AG04449 (cell line): ENCODE measurements at regions not wholly inside any gene's neighbourhood (a gene's known extent, or its start where the extent isn't known, plus 50 kb on each side); places are given as distances from the start of the nearest gene placed in this dataset.

Experiments used
- CTCF ChIA-PET: fragments of 350-600 bp; formaldehyde crosslinking; extraction: SDS; loops from one replicate; lab custom pipeline; 2021; ENCODE audit warnings: antibody characterized with exemption; lab: Yijun Ruan, JAX
- POLR2A ChIA-PET: fragments of 400-600, 350-600 bp; formaldehyde crosslinking; extraction: SDS; loops from one replicate; lab custom pipeline; 2020; ENCODE audit warnings: antibody characterized with exemption, inconsistent platforms; lab: Yijun Ruan, JAX
- DNase-seq: peaks from one replicate; pipeline ENCODE4 v3.0.0-alpha.2; 2010; ENCODE audit warnings: low read depth, low spot score
- H3K4me3 ChIP-seq: 2 replicates; pipeline ENCODE4 v1.5.1; 2011; ENCODE audit warnings: low read depth, mild to moderate bottlenecking, control low read depth, low read length
- TF ChIP-seq, protein P1 (sequence below): IDR thresholded peaks from one replicate; pipeline ENCODE4 v1.5.1; 2011; ENCODE audit warnings: mild to moderate bottlenecking, moderate library complexity, low read length, control low read depth, inconsistent platforms; ENCODE audit not compliant: insufficient read depth; ENCODE audit errors: missing control alignments

DNA sequence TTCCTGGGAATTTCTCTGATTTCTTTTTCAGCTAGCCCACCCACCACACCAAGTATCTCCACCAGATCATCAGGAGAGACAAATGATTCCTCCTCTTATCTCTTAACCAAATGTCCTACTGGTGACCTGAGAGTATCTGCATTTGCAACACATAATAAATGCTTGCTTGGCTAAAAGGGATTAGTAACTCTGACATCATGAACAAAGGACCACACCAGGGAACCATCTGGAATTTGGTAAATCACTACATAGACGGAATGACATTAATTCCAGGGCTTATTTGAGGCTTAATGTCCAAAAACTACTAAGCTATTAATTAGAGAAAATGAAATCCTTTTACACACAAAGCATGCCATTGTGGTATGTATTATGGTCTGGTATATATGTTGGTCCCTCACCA lies 139.0 kb downstream of the RAP2A start:
- H3K4me3 ChIP-seq, result no peak overlapping the region
- ChIA-PET POLR2A (no interaction called here), CTCF (no interaction called here)
- no peak for DNase-seq
- TF ChIP-seq, protein P1, sequence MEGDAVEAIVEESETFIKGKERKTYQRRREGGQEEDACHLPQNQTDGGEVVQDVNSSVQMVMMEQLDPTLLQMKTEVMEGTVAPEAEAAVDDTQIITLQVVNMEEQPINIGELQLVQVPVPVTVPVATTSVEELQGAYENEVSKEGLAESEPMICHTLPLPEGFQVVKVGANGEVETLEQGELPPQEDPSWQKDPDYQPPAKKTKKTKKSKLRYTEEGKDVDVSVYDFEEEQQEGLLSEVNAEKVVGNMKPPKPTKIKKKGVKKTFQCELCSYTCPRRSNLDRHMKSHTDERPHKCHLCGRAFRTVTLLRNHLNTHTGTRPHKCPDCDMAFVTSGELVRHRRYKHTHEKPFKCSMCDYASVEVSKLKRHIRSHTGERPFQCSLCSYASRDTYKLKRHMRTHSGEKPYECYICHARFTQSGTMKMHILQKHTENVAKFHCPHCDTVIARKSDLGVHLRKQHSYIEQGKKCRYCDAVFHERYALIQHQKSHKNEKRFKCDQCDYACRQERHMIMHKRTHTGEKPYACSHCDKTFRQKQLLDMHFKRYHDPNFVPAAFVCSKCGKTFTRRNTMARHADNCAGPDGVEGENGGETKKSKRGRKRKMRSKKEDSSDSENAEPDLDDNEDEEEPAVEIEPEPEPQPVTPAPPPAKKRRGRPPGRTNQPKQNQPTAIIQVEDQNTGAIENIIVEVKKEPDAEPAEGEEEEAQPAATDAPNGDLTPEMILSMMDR, result no peak

DNA sequence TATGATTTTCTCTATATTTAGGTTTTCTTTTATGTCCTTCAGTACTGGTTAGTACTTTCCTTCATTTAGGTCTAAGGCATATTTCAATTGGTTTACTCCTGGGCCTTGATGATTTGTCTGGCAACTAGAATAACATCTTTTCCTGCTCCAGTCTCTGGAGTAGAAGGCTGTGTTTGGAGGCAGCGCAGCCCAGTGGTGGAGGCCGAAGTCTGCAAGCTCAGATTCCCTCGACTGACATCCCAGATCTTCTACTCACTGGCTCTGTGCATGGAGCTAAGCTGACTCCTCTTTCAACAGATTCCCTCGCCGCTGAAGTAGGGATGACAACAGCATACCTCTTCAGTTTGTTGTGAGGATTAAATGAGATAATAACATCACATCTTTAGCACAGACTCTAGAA lies 141.0 kb downstream of the RAP2A start:
- CTCF ChIA-PET, result interaction anchor here (0.6 to 2.6 kb wide), 6 partner anchors 9 to 556 kb away, joined by 3 to 7 read pairs (median 4); partner anchors contain the start of gene RAP2A
- H3K4me3 ChIP-seq, result no peak overlapping the region
- POLR2A ChIA-PET, result interaction anchor here (1.0 kb wide), 1 partner anchor 142 kb away, joined by 3 read pairs; no protein-coding TSS in a partner anchor
- TF ChIP-seq, protein P1, result peak; percentile 54
- DNase-seq, result no peak

DNA sequence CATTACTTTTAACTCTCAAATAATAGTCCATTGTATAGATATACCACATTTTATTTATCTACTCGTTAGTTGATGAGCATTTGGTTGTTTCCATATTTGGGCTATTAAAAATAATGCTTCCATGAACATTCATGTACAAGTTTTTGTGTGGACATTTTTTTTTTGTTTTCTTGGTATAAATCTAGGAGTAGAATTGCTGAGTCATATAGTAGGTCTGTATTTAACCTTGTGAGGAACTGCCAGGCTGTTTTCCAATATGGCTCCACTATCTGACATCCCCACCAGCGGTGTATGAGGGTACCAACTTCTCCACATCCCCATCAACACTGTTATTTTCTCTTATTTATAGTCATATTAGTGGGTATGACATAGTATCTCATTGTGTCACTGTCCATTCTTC lies 143.1 kb downstream of the RAP2A start:
- ChIA-PET CTCF (no interaction called here), POLR2A (no interaction called here)
- no peak overlapping the region for H3K4me3 ChIP-seq
- DNase-seq, result no peak
- TF ChIP-seq, protein P1, result no peak

DNA sequence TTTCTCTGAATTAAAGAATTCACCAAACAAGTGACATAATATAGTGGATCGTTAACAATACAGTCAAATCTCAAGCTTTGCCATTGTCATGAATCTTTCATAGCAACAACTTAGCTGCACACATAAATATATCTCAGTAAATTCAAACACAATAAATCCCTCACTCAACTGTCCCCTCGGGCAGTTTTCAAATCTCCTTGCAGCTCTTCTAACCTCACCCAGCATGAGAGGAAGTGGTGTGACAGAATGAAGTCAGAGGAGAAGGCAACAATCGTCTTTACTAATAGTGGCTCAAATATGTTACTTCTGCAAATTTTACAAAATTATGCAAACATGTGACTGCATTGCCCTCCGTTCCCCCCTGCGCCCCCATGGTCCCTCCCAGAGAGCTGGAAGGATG lies 148.2 kb downstream of the RAP2A start:
- no peak overlapping the region for H3K4me3 ChIP-seq
- ChIA-PET POLR2A (no interaction called here), CTCF (no interaction called here)
- DNase-seq, result no peak
- TF ChIP-seq, protein P1, result no peak

DNA sequence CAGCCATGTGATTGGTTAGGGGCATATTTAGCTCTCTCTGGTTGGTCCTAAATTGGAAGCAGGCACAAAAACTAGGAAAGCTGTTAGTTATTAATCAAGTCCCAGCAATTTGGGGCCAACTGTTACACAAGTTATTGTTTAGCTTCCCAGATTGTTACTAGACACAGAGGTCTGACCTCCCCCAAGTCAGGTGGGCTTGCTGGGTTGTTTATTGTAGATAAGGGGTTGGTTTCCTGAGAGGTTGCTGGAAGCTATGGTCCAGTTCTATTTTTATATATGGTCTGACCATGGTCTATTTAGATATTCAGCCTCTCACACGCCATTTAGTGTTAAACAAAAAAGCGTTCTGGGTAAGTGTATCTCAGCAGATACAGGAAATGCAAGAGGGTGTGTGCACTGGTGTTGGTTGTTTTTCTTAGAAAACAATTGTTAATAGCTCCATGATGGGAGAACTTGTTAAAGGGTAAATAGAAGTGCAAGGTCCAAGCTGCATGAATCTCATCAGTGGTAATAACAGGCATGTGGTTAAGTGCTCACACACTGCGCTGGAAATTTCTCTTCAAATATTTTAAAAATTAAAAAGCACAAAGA lies 150.0 kb downstream of the RAP2A start:
- CTCF ChIA-PET, result interaction anchor here (1.2 to 1.3 kb wide), 2 partner anchors 9 to 10 kb away, joined by 3 to 4 read pairs; no protein-coding TSS in a partner anchor
- H3K4me3 ChIP-seq, result no peak overlapping the region
- POLR2A ChIA-PET, result no interaction called here
- no peak for DNase-seq
- TF ChIP-seq, protein P1, result no peak

DNA sequence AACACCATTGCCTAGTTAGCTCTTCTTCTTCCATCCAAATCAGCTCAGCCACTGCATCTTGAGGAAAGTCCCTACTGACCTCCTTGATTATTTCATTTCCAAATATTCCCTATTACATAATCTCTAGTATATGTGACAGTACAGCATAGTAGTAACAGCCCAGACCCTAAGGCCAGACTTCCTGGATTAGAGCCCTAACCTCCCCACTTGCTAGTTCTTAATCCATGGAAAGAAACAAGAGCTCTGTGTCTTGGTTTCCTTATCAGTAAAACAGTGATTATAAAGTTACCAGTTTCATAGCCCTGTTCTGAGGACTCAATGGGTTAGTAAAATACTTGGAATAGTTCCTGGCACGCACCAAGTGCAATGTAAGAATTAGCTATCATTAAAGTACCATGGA lies 153.0 kb downstream of the RAP2A start:
- POLR2A ChIA-PET, result no interaction called here
- CTCF ChIA-PET, result interaction anchor here (0.9 kb wide), 1 partner anchor 556 kb away, joined by 4 read pairs; no protein-coding TSS in a partner anchor
- TF ChIP-seq, protein P1, result no peak
- no peak for DNase-seq
- H3K4me3 ChIP-seq, result no peak overlapping the region
